Natural killer cell (primary cell): ENCODE measurements at regions not wholly inside any gene's neighbourhood (a gene's known extent, or its start where the extent isn't known, plus 50 kb on each side); places are given as distances from the start of the nearest gene placed in this dataset.

Experiments used
- ATAC-seq, 3 donors: fragments of 150-1000 bp in 2 of 3; fragments of 200-7000 bp in 1 of 3; cut with Tn5 transposase; 1 replicate in 1 of 3; 2 replicates in 2 of 3; pipeline ENCODE4 v1.10.0; 2021; ENCODE audit warnings: mild to moderate bottlenecking in 2 of 3, moderate library complexity in 2 of 3
- DNase-seq, 2 donors: peaks; one replicate each; pipeline versions ENCODE4 v3.0.0 to v3.0.0-alpha.2; 2013 to 2021; ENCODE audit warnings: mixed read lengths in 1 of 2
- H3K27ac ChIP-seq: one replicate; pipeline ENCODE4 v1.5.1; 2013; ENCODE audit warnings: mild to moderate bottlenecking, low read length
- H3K27me3 ChIP-seq: one replicate; pipeline ENCODE4 v1.6.1; 2013; ENCODE audit warnings: low read length; ENCODE audit not compliant: control insufficient read depth, insufficient read depth
- H3K36me3 ChIP-seq: one replicate; pipeline ENCODE4 v1.6.1; 2013; ENCODE audit warnings: low read length; ENCODE audit not compliant: control insufficient read depth, insufficient read depth
- H3K4me1 ChIP-seq: one replicate; pipeline ENCODE4 v1.6.1; 2013; ENCODE audit warnings: low read length; ENCODE audit not compliant: control insufficient read depth, insufficient read depth
- H3K4me3 ChIP-seq: one replicate; pipeline ENCODE4 v1.5.1; 2013; ENCODE audit warnings: low read length
- H3K9me3 ChIP-seq: one replicate; pipeline ENCODE4 v1.6.1; 2013; ENCODE audit warnings: low read length; ENCODE audit not compliant: control insufficient read depth, insufficient read depth
- H3K27ac Mint-ChIP-seq, 2 donors: one replicate each; pipeline ENCODE4 v1.8.0; 2022; ENCODE audit warnings: mild to moderate bottlenecking in 2 of 2, mixed read lengths in 2 of 2, moderate library complexity in 1 of 2
- H3K27me3 Mint-ChIP-seq, 2 donors: one replicate each; pipeline ENCODE4 v1.8.0; 2022; ENCODE audit warnings: low read depth in 2 of 2, mixed read lengths in 2 of 2
- H3K36me3 Mint-ChIP-seq: one replicate; pipeline ENCODE4 v1.8.0; 2022; ENCODE audit warnings: mixed read lengths
- H3K4me1 Mint-ChIP-seq, 2 donors: one replicate each; pipeline ENCODE4 v1.8.0; 2022; ENCODE audit warnings: mixed read lengths in 2 of 2
- H3K4me3 Mint-ChIP-seq: one replicate; pipeline ENCODE4 v1.8.0; 2022; ENCODE audit warnings: mild to moderate bottlenecking, moderate library complexity, mixed read lengths
- H3K9me3 Mint-ChIP-seq, 2 donors: one replicate each; pipeline ENCODE4 v1.8.0; 2022; ENCODE audit warnings: mixed read lengths in 2 of 2
- WGBS: methylation state at CpG from one replicate; pipeline ENCODE4 v1.1.7; 2013; ENCODE audit warnings: missing lambda C conversion rate; ENCODE audit not compliant: insufficient coverage; 5-methylcytosine and 5-hydroxymethylcytosine counted together
- intact Hi-C: fragments of 100-400 bp; cut with micrococcal nuclease; formaldehyde crosslinking; loops from one replicate; pipeline ENCODE4 v1.14.2; 2022
- TF ChIP-seq, protein P1 (sequence below): fragments of 200-600 bp; IDR thresholded peaks from one replicate; pipeline ENCODE4 v1.8.0; 2022; ENCODE audit warnings: antibody characterized with exemption

DNA sequence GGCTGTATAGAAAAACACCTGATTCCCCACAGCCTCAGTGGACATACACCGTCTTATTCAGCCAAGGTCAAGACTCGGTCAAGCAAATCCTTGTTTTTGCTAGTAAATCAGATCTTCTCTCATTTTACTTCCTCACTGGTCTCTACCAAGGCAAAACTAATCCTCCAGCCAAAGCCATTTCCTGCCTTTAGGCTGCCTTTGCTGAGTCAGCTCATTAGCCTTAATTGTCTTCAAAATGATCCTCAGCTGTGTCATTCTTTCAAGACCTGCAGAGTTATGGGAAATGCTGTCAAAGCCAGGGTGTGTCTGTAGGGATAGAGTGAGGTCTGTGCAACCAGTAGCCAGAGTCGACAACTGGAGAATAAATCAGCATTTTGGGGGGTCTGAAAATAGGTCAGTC, 107.2 kb upstream of the FAM180A start:
- Mint-ChIP-seq H3K36me3 (no peaks in the 10 kb centered on the region), H3K27ac (no peak overlapping the region), H3K4me1 (peaks cover 7 to 8% of the 10 kb centered on the region in 2 donors), H3K27me3 (peaks cover 2 to 8% of the 10 kb centered on the region in 2 donors), H3K9me3 (peaks cover 2% of the 10 kb centered on the region in 2 donors), H3K4me3 (no peak overlapping the region)
- intact Hi-C loops: no loop called here
- H3K9me3 ChIP-seq: peaks cover 2% of the 10 kb centered on the region
- no peak for ATAC-seq
- no peak overlapping the region for H3K4me3 ChIP-seq
- H3K27ac ChIP-seq: no peak overlapping the region
- no peaks in the 10 kb centered on the region for H3K27me3 ChIP-seq
- TF ChIP-seq, protein P1, sequence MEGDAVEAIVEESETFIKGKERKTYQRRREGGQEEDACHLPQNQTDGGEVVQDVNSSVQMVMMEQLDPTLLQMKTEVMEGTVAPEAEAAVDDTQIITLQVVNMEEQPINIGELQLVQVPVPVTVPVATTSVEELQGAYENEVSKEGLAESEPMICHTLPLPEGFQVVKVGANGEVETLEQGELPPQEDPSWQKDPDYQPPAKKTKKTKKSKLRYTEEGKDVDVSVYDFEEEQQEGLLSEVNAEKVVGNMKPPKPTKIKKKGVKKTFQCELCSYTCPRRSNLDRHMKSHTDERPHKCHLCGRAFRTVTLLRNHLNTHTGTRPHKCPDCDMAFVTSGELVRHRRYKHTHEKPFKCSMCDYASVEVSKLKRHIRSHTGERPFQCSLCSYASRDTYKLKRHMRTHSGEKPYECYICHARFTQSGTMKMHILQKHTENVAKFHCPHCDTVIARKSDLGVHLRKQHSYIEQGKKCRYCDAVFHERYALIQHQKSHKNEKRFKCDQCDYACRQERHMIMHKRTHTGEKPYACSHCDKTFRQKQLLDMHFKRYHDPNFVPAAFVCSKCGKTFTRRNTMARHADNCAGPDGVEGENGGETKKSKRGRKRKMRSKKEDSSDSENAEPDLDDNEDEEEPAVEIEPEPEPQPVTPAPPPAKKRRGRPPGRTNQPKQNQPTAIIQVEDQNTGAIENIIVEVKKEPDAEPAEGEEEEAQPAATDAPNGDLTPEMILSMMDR: no peak
- H3K4me1 ChIP-seq: no peaks in the 10 kb centered on the region
- no peaks in the 10 kb centered on the region for H3K36me3 ChIP-seq
- 40% methylated on average over 3 of the region's 3 CpGs for WGBS
- DNase-seq: no peak

DNA sequence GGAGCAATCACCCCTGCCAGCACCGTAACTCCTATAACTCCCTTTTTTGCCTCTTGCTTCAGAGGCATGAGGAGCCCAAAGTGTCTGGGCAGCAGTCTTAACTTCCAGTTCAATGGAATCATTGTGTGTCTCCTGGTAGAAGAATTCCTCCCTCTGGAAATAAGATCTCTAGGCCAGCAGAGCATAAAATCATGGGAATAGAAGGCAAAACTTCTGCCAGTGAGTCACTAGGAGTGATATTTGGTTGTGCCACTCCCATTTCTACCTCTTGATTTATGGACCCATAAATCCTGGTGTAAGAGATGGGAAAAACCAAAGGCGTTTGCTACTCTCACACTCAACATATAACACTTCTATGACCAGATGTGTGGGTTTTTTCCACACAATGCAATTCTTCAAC, 104.9 kb upstream of the FAM180A start:
- intact Hi-C loops: no loop called here
- Histone ChIP-seq H3K27me3 (no peaks in the 10 kb centered on the region), H3K4me3 (no peak overlapping the region), H3K27ac (no peak overlapping the region), H3K4me1 (no peaks in the 10 kb centered on the region), H3K9me3 (peaks cover 2% of the 10 kb centered on the region), H3K36me3 (no peaks in the 10 kb centered on the region)
- DNase-seq (no peak), ATAC-seq (no peak)
- no peak overlapping the region for H3K4me3 Mint-ChIP-seq
- H3K4me1 Mint-ChIP-seq: peaks cover 7 to 8% of the 10 kb centered on the region in 2 donors
- WGBS: 100% methylated on average over 2 of the region's 2 CpGs
- peaks cover 0 to 8% of the 10 kb centered on the region in 2 donors for H3K27me3 Mint-ChIP-seq
- H3K9me3 Mint-ChIP-seq: no peaks in the 10 kb centered on the region
- TF ChIP-seq, protein P1: no peak
- H3K36me3 Mint-ChIP-seq: no peaks in the 10 kb centered on the region
- H3K27ac Mint-ChIP-seq: no peak overlapping the region

DNA sequence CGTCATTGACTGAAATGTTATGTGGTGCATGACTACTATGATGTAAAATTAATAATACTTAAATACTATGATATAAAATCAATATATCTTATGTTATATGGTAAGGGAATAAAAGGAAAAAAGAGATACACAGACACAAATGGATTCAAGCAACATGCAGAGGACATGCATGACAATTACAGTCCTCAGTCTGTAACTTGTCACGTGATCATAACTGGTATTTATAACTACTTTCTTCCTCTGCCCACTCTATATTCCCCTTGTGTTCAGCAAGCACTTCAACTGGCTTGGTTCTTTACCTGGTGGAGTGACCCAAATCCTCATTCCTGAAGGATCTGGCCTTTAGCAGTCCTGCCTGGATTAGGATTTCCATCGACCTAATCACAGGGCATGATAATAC, 104.4 kb upstream of the FAM180A start:
- H3K4me3 ChIP-seq: no peak overlapping the region
- Mint-ChIP-seq H3K9me3 (no peaks in the 10 kb centered on the region), H3K27ac (no peak overlapping the region), H3K36me3 (no peaks in the 10 kb centered on the region), H3K4me3 (no peak overlapping the region), H3K4me1 (peaks cover 7 to 8% of the 10 kb centered on the region in 2 donors), H3K27me3 (peaks cover 0 to 8% of the 10 kb centered on the region in 2 donors)
- DNase-seq (no peak), ATAC-seq (no peak)
- H3K36me3 ChIP-seq: no peaks in the 10 kb centered on the region
- H3K27ac ChIP-seq: no peak overlapping the region
- TF ChIP-seq, protein P1: no peak
- 81% methylated on average over 2 of the region's 3 CpGs for WGBS
- no peaks in the 10 kb centered on the region for H3K27me3 ChIP-seq
- intact Hi-C loops: no loop called here
- H3K4me1 ChIP-seq: no peaks in the 10 kb centered on the region
- H3K9me3 ChIP-seq: peaks cover 1% of the 10 kb centered on the region

DNA sequence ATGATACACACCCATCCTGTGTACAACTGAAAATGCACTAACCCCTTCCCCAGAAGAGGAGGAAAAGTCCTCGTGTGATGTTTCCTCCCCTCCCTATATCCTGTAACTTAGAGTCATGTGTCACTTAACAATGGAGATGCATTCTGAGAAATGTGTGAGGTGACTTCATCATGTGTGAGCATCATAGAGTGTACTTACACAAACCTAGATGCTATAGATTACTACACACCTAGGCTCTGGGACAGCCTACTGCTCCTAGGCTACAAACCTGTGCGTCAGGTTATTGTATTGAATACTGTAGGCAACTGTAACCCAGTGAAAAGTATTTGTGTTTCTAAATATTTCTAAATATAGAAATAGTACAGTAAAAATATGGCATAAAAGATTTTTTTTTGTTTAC, 98.6 kb upstream of the FAM180A start:
- Mint-ChIP-seq H3K27me3 (peaks cover 0 to 2% of the 10 kb centered on the region in 2 donors), H3K27ac (no peak overlapping the region), H3K4me1 (peaks cover 7 to 17% of the 10 kb centered on the region in 2 donors), H3K9me3 (no peaks in the 10 kb centered on the region), H3K36me3 (no peaks in the 10 kb centered on the region), H3K4me3 (no peak overlapping the region)
- H3K9me3 ChIP-seq: no peaks in the 10 kb centered on the region
- no peak overlapping the region for H3K27ac ChIP-seq
- no peak for ATAC-seq
- H3K36me3 ChIP-seq: no peaks in the 10 kb centered on the region
- no peak overlapping the region for H3K4me3 ChIP-seq
- TF ChIP-seq, protein P1: no peak
- peaks cover 2% of the 10 kb centered on the region for H3K4me1 ChIP-seq
- WGBS: no CpG with 5 or more reads among the region's 2 CpGs
- intact Hi-C loops: no loop called here
- DNase-seq: no peak
- H3K27me3 ChIP-seq: no peaks in the 10 kb centered on the region
